HEK293 (cell line): ENCODE measurements at regions not wholly inside any gene's neighbourhood (a gene's known extent, or its start where the extent isn't known, plus 50 kb on each side); places are given as distances from the start of the nearest gene placed in this dataset.

Source experiments
- CTCF ChIA-PET: fragments of 350-600 bp; formaldehyde crosslinking; extraction: SDS; loops from one replicate; lab custom pipeline; 2021; ENCODE audit warnings: antibody characterized with exemption; lab: Yijun Ruan, JAX
- POLR2A ChIA-PET: fragments of 300-600 bp; formaldehyde crosslinking; extraction: SDS; loops from one replicate; lab custom pipeline; 2020; ENCODE audit warnings: antibody characterized with exemption, inconsistent platforms; lab: Yijun Ruan, JAX
- H3K27ac ChIP-seq: fragments of 200-500 bp; sonication (Bioruptor generic); 2 replicates; pipeline ENCODE4 v1.5.1; 2014; ENCODE audit warnings: low read depth, low read length, control low read depth, inconsistent platforms; ENCODE audit errors: extremely low read depth
- H3K36me3 ChIP-seq, 2 experiments: fragments of 200-500 bp in 1 of 2; sonication (Bioruptor generic) in 1 of 2; 1 replicate in 1 of 2; 2 replicates in 1 of 2; pipeline ENCODE4 v1.5.1; 2014 to 2017; ENCODE audit warnings: inconsistent platforms in 2 of 2, low read length in 2 of 2; ENCODE audit not compliant: control insufficient read depth in 2 of 2, insufficient read depth in 1 of 2
- H3K4me1 ChIP-seq: fragments of 200-500 bp; sonication (Bioruptor generic); 2 replicates; pipeline ENCODE4 v1.5.1; 2014; ENCODE audit warnings: mild to moderate bottlenecking, low read length, inconsistent platforms; ENCODE audit not compliant: control insufficient read depth, insufficient read depth
- H3K4me3 ChIP-seq: 2 replicates; pipeline ENCODE4 v1.5.1; 2011; ENCODE audit warnings: low read depth, mild to moderate bottlenecking, control low read depth, low read length, moderate library complexity
- H3K9me3 ChIP-seq: fragments of 200-500 bp; sonication (Bioruptor generic); 2 replicates; pipeline ENCODE4 v1.5.1; 2014; ENCODE audit warnings: low read depth, low read length, inconsistent platforms; ENCODE audit not compliant: control insufficient read depth, insufficient read depth
- KLF8 ChIP-seq: fragments of 450-650 bp; formaldehyde crosslinking; IDR thresholded peaks from 2 replicates; pipeline ENCODE4 v1.5.1; 2016; ENCODE audit warnings: missing biosample characterization, missing genetic modification characterization
- PRDM1 ChIP-seq: fragments of 450-650 bp; formaldehyde crosslinking; IDR thresholded peaks from 2 replicates; pipeline ENCODE4; 2016; ENCODE audit warnings: missing biosample characterization, missing genetic modification characterization
- SCRT1 ChIP-seq: fragments of 450-650 bp; formaldehyde crosslinking; IDR thresholded peaks from 2 replicates; pipeline ENCODE4 v1.5.1; 2016; ENCODE audit warnings: missing biosample characterization, missing genetic modification characterization, borderline replicate concordance
- SCRT2 ChIP-seq: fragments of 450-650 bp; formaldehyde crosslinking; IDR thresholded peaks from 2 replicates; pipeline ENCODE4 v1.5.1; 2016; ENCODE audit warnings: missing biosample characterization, missing genetic modification characterization
- SETDB1 ChIP-seq: IDR thresholded peaks from one replicate; pipeline ENCODE4 v1.6.1; 2017; ENCODE audit warnings: mild to moderate bottlenecking, low read length, moderate library complexity, mixed read lengths; ENCODE audit not compliant: insufficient read length
- TCF7L2 ChIP-seq: IDR thresholded peaks from 2 replicates; pipeline ENCODE4 v1.6.1; 2011; ENCODE audit warnings: low read depth, mild to moderate bottlenecking, inconsistent platforms, low read length, moderate library complexity, borderline replicate concordance
- ZBTB26 ChIP-seq: fragments of 450-650 bp; formaldehyde crosslinking; optimal IDR thresholded peaks from 2 replicates; pipeline ENCODE3; 2016; ENCODE audit warnings: missing biosample characterization, mild to moderate bottlenecking, missing genetic modification characterization
- ZNF169 ChIP-seq: fragments of 450-650 bp; formaldehyde crosslinking; IDR thresholded peaks from 2 replicates; pipeline ENCODE4 v1.5.1; 2016; ENCODE audit warnings: missing biosample characterization, missing genetic modification characterization
- ZNF239 ChIP-seq: fragments of 450-650 bp; formaldehyde crosslinking; IDR thresholded peaks from 2 replicates; pipeline ENCODE4 v1.5.1; 2016; ENCODE audit warnings: missing biosample characterization, missing genetic modification characterization
- ZNF266 ChIP-seq: fragments of 450-650 bp; formaldehyde crosslinking; IDR thresholded peaks from 2 replicates; pipeline ENCODE4 v1.5.1; 2016; ENCODE audit warnings: missing biosample characterization, missing genetic modification characterization, low read depth
- ZNF354C ChIP-seq: fragments of 450-650 bp; formaldehyde crosslinking; IDR thresholded peaks from 2 replicates; pipeline ENCODE4 v1.5.1; 2016; ENCODE audit warnings: missing biosample characterization, missing genetic modification characterization, low read depth, borderline replicate concordance
- ZNF473 ChIP-seq: fragments of 450-650 bp; formaldehyde crosslinking; IDR thresholded peaks from 2 replicates; pipeline ENCODE4 v1.5.1; 2017; ENCODE audit warnings: missing biosample characterization, missing genetic modification characterization
- ZNF654 ChIP-seq: fragments of 450-650 bp; formaldehyde crosslinking; IDR thresholded peaks from 2 replicates; pipeline ENCODE4 v1.5.1; 2016; ENCODE audit warnings: low read depth, missing biosample characterization, missing genetic modification characterization
- ZNF704 ChIP-seq: fragments of 450-650 bp; formaldehyde crosslinking; IDR thresholded peaks from 2 replicates; pipeline ENCODE4 v1.5.1; 2016; ENCODE audit warnings: missing biosample characterization, missing genetic modification characterization
- ZNF785 ChIP-seq: fragments of 450-650 bp; formaldehyde crosslinking; IDR thresholded peaks from 2 replicates; pipeline ENCODE4 v1.5.1; 2016; ENCODE audit warnings: missing biosample characterization, missing genetic modification characterization
- TF ChIP-seq, protein P1 (sequence below): fragments of 450-650 bp; formaldehyde crosslinking; conservative IDR thresholded peaks from 2 replicates; pipeline ENCODE4 v1.5.1; 2016; ENCODE audit warnings: low read depth, missing biosample characterization, missing genetic modification characterization
- TF ChIP-seq, protein P2 (sequence below): fragments of 450-650 bp; formaldehyde crosslinking; IDR thresholded peaks from 2 replicates; pipeline ENCODE4 v1.5.1; 2016; ENCODE audit warnings: missing biosample characterization, missing genetic modification characterization, borderline replicate concordance

DNA sequence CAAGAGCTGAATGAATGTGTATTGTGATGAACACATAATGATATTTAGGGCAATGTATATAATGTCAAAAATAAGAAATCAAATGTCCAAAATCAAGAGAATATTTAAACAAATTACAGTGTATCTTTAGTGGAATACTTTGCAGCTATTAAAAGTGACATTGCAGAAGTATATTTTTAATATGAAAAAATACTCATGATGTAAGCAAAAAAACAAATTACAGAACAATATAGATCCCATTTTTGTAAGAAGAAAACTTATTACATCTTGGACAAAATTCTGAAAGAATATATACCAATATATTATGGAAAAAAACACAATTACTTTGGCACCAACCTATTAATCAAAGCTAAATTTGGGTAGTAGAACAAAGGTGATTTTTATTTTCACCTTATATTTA is 308.2 kb upstream of the NEBL start:
- no peaks in the 10 kb centered on the region for H3K36me3 ChIP-seq
- ChIA-PET CTCF (interaction anchor here (0.6 kb wide), 1 partner anchor 248 kb away, joined by 3 read pairs; no protein-coding TSS in a partner anchor), POLR2A (no interaction called here)

GRCh38 chr10:21203473-21204107 is 306.5 kb upstream of the NEBL start:
- no peak overlapping the region for H3K27ac ChIP-seq
- TF ChIP-seq, protein P1, sequence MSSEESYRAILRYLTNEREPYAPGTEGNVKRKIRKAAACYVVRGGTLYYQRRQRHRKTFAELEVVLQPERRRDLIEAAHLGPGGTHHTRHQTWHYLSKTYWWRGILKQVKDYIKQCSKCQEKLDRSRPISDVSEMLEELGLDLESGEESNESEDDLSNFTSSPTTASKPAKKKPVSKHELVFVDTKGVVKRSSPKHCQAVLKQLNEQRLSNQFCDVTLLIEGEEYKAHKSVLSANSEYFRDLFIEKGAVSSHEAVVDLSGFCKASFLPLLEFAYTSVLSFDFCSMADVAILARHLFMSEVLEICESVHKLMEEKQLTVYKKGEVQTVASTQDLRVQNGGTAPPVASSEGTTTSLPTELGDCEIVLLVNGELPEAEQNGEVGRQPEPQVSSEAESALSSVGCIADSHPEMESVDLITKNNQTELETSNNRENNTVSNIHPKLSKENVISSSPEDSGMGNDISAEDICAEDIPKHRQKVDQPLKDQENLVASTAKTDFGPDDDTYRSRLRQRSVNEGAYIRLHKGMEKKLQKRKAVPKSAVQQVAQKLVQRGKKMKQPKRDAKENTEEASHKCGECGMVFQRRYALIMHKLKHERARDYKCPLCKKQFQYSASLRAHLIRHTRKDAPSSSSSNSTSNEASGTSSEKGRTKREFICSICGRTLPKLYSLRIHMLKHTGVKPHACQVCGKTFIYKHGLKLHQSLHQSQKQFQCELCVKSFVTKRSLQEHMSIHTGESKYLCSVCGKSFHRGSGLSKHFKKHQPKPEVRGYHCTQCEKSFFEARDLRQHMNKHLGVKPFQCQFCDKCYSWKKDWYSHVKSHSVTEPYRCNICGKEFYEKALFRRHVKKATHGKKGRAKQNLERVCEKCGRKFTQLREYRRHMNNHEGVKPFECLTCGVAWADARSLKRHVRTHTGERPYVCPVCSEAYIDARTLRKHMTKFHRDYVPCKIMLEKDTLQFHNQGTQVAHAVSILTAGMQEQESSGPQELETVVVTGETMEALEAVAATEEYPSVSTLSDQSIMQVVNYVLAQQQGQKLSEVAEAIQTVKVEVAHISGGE (tag by site-specific recombination) = no peak
- TF ChIP-seq KLF8 (tag by site-specific recombination) = no peak
- peak; percentile 83 for TF ChIP-seq SCRT2
- TF ChIP-seq ZNF785 (tag by site-specific recombination) = no peak
- peak; percentile 76; the same call in 1 of the 2 replicates for TF ChIP-seq SCRT1 (tag by site-specific recombination)
- TF ChIP-seq ZNF354C (tag by site-specific recombination) = no peak
- TF ChIP-seq ZNF704 = no peak
- no peak for TF ChIP-seq PRDM1 (tag by site-specific recombination)
- TF ChIP-seq ZNF169 = no peak
- TF ChIP-seq TCF7L2 = no peak
- H3K9me3 ChIP-seq = no peaks in the 10 kb centered on the region
- H3K4me3 ChIP-seq = no peak overlapping the region
- ChIA-PET CTCF (no interaction called here), POLR2A (no interaction called here)
- H3K4me1 ChIP-seq = no peaks in the 10 kb centered on the region
- no peaks in the 10 kb centered on the region for H3K36me3 ChIP-seq

More for the DNA sequence above, 308.2 kb upstream of the NEBL start:
- no peaks in the 10 kb centered on the region for H3K9me3 ChIP-seq
- no peak overlapping the region for H3K27ac ChIP-seq
- no peak overlapping the region for H3K4me3 ChIP-seq
- H3K4me1 ChIP-seq = no peaks in the 10 kb centered on the region
- TF ChIP-seq ZNF239 (tag by site-specific recombination) (no peak), SETDB1 (no peak), ZNF654 (no peak), ZBTB26 (tag by site-specific recombination) (no peak)

DNA sequence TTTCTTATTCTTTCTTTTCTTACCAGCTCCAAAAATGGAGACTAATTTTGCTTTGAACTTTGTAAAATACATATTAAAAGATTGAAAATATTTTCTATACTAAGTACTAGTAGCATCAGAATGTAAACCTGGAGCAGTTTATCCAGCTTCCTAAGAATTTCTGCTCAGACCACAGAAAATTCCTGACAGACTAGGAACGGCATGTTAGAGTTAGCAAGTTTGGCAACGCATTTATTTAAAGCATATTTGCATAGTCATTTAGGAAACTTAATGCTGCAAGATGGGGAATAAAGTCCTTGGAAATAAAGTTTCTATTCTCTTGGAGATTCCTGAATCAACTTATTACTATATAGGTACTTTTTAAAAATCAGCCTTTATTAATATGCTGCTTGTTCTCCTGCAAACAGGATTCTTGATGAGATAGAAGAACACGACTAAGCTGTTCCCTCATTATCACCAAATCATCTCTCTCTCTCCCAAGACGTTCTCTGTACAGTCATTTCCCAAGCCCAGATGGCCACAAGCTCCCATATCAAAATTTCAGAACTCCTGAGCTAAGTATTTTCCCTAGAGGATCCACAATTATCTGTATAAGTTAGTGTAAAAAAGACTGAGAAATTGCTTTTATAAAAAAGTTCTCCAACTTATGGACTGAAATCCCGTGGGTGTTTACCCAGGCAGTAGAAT is 305.8 kb upstream of the NEBL start:
- Histone ChIP-seq H3K4me3 (no peak overlapping the region), H3K4me1 (no peaks in the 10 kb centered on the region), H3K9me3 (no peaks in the 10 kb centered on the region), H3K36me3 (no peaks in the 10 kb centered on the region), H3K27ac (no peak overlapping the region)
- ChIA-PET CTCF (interaction anchor here (1.1 kb wide), 1 partner anchor 10 kb away, joined by 4 read pairs; no protein-coding TSS in a partner anchor), POLR2A (no interaction called here)
- TF ChIP-seq ZBTB26 (tag by site-specific recombination) (no peak), ZNF266 (no peak), ZNF785 (tag by site-specific recombination) (no peak), ZNF473 (tag by site-specific recombination) (no peak)
- TF ChIP-seq, protein P2, sequence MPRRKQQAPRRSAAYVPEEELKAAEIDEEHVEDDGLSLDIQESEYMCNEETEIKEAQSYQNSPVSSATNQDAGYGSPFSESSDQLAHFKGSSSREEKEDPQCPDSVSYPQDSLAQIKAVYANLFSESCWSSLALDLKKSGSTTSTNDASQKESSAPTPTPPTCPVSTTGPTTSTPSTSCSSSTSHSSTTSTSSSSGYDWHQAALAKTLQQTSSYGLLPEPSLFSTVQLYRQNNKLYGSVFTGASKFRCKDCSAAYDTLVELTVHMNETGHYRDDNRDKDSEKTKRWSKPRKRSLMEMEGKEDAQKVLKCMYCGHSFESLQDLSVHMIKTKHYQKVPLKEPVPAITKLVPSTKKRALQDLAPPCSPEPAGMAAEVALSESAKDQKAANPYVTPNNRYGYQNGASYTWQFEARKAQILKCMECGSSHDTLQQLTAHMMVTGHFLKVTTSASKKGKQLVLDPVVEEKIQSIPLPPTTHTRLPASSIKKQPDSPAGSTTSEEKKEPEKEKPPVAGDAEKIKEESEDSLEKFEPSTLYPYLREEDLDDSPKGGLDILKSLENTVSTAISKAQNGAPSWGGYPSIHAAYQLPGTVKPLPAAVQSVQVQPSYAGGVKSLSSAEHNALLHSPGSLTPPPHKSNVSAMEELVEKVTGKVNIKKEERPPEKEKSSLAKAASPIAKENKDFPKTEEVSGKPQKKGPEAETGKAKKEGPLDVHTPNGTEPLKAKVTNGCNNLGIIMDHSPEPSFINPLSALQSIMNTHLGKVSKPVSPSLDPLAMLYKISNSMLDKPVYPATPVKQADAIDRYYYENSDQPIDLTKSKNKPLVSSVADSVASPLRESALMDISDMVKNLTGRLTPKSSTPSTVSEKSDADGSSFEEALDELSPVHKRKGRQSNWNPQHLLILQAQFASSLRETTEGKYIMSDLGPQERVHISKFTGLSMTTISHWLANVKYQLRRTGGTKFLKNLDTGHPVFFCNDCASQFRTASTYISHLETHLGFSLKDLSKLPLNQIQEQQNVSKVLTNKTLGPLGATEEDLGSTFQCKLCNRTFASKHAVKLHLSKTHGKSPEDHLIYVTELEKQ (tag by site-specific recombination) = no peak
